ENCODE measurements at regions not wholly inside any gene's neighbourhood (a gene's known extent, or its start where the extent isn't known, plus 50 kb on each side); places are given as distances from the start of the nearest gene placed in this dataset.

DNA sequence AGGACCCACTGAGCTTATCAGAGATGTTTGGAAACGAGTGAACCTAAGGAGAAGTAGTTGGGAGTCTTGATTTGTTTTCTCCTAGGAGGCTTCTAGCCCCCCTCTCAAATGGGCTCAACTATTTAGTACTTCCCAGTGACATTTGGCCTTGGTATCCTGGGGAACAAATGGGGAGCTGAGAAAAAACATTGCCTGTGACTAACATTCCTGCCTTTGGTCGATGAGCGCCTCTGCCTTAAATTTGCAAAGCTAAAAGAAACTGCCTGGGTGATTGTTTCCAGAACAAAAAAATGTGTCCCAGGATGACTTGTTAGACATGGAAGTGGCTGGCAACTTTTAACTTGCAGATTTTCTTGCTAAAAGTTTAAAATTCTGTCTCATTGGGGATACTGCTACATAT lies 58.8 kb upstream of the IGFBP7 start:
- Histone ChIP-seq H3K9me3 (no peaks in the 10 kb centered on the region), H3K4me3 (no peak overlapping the region), H3K27ac (no peak overlapping the region), H3K36me3 (no peaks in the 10 kb centered on the region), H3K4me1 (peaks cover 3% of the 10 kb centered on the region), H3K27me3 (no peaks in the 10 kb centered on the region)
- no peak for TF ChIP-seq CTCF (IDR thresholded peaks at IDR 0.05)
- TF ChIP-seq POLR2AphosphoS5 (IDR thresholded peaks at IDR 0.05) = no peak
- TF ChIP-seq POLR2A (IDR thresholded peaks at IDR 0.05) = no peak
- no peak for TF ChIP-seq EP300 (IDR thresholded peaks at IDR 0.05)
- no peak for DNase-seq (ENCODE audit: low spot score in 2 of 2)
- WGBS = 57% methylated on average over 3 of the region's 3 CpGs

DNA sequence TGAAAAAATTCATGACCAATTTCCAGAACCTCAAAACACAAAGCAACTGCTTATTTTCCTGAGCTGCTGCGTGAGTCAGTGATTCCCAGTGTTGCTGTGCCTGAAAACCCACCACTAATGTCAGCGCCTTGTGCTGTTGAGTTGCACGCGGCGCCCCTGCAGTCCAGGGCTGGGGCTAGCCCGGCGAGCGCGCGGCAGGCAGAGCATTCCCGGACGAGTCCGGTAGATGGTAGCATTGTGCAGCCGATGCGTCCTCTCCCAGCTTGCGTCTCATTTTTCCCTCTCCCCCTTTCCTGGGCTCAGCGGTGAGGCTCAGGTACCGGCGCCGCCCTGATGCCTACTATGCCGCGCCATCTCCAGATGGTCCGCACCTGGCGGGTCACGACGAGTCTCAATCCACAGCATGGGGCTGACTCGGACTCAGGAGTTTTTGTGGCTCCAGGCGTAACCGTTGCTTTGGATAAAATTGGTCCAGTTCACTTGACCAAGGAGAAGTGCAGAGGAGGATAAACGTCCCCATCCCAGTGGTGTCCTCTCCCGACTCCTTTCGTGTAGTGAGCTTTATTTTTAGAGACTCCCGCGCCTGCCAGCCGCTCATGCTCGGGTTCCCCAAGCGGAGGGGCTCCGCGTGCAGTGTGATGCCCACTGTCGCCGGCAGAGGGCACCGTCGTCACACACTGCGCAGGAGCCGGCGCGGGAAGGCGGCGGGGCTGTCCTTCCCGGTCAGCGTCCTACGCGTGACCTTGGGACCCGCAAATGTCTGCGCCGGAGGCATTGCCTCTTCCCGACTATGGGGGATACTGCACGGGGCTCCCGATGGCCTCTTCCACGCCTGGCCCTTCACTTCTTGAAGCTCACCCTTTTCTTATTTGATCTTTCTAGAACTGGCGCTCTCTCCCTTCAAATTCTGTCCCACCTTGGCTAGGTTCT lies 53.6 kb upstream of the IGFBP7 start:
- Histone ChIP-seq H3K9me3 (no peaks in the 10 kb centered on the region), H3K36me3 (no peaks in the 10 kb centered on the region), H3K27ac (no peak overlapping the region), H3K4me1 (peaks cover 11% of the 10 kb centered on the region), H3K4me3 (peak overlapping the region; percentile 53), H3K27me3 (no peaks in the 10 kb centered on the region)
- peak; percentile 80 to 82 for DNase-seq (ENCODE audit: low spot score in 2 of 2)
- TF ChIP-seq CTCF (IDR thresholded peaks at IDR 0.05) = peak; percentile 81 to 86
- no peak for TF ChIP-seq POLR2A (IDR thresholded peaks at IDR 0.05)
- no peak for TF ChIP-seq POLR2AphosphoS5 (IDR thresholded peaks at IDR 0.05)
- WGBS = 3% methylated on average over 38 of the region's 61 CpGs

- Histone ChIP-seq H3K27me3 (no peaks in the 10 kb centered on the region), H3K36me3 (no peaks in the 10 kb centered on the region), H3K4me1 (peaks cover 11% of the 10 kb centered on the region), H3K4me3 (no peak overlapping the region), H3K27ac (no peak overlapping the region), H3K9me3 (no peaks in the 10 kb centered on the region)
- DNase-seq (ENCODE audit: low spot score in 2 of 2) = no peak
- TF ChIP-seq EP300 (IDR thresholded peaks at IDR 0.05) = no peak
- TF ChIP-seq CTCF (IDR thresholded peaks at IDR 0.05) = no peak
- no peak for TF ChIP-seq POLR2AphosphoS5 (IDR thresholded peaks at IDR 0.05)
- no peak for TF ChIP-seq POLR2A (IDR thresholded peaks at IDR 0.05)
Observed at GRCh38 chr4:57162499-57163019, 52.4 kb upstream of the IGFBP7 start.

Measured in suprapubic skin (tissue), 4 donors.